ENCODE measurements at regions not wholly inside any gene's neighbourhood (a gene's known extent, or its start where the extent isn't known, plus 50 kb on each side); places are given as distances from the start of the nearest gene placed in this dataset.

DNA sequence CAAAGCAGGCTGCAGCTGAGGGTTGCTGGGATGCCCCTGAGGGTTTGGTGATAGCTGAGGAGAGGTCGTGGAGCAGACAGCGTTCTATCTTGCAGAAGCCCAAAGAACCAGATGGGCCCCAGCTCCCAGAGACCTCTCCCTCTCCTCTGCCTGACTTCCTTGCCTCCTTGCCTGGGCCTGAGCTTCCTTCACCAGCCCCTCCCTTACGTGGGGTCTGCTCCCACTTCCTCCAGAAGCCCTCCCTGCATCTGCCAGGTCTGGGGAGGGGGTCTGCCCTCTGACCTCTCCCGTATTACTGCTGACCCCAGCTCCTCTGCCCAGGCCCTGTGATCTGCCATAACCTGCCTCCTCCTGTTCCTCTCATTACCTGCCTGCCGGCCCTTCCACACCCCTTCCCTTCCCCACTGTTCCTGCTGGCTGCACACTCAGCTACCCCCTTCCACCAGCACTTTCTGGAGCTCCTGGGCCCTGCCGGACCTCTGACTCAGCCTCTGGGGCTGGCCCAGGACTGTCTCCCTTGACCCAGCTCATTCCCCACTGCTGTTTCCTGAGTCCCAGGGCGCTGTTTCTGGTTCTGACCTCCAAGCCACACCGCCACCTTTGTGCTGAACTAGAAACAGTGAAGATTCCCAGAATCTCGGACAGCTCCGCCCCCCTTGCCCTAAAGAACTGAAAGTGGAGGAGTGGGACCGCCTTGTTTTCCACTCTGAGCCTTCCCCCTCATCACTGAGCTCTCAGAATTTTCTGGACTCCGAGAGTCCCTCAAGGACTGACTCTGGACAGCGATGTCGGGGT, 237.7 kb upstream of the C1orf174 start:
- DNase-seq (ENCODE audit: low spot score): no peak

- no peak for DNase-seq (ENCODE audit: low spot score)
Observed at GRCh38 chr1:4139646-4140045, 239.6 kb upstream of the C1orf174 start.

- DNase-seq (ENCODE audit: low spot score): no peak
Observed at GRCh38 chr1:4140241-4140640, 240.2 kb upstream of the C1orf174 start.

DNA sequence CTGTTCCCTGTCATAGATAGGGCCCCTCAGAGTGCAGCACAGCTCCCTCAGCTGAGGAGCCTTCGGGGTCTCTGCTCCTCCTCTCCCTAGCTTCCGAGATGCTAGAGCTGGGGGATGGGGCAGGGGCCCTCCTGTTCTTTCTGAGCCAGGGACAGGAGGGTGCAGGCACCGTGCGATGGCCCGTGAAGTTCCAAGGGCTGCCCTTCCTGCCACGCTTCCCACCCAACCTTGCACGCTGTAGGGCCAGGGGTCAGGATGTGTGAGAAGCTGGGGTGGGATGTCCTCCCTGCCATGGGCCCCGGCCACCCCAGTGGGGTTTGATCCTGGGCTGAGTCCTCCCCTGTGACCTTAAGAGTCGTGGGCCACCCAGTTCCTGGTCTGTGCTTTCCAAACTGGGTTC, 240.7 kb upstream of the C1orf174 start:
- no peak for DNase-seq (ENCODE audit: low spot score)

DNA sequence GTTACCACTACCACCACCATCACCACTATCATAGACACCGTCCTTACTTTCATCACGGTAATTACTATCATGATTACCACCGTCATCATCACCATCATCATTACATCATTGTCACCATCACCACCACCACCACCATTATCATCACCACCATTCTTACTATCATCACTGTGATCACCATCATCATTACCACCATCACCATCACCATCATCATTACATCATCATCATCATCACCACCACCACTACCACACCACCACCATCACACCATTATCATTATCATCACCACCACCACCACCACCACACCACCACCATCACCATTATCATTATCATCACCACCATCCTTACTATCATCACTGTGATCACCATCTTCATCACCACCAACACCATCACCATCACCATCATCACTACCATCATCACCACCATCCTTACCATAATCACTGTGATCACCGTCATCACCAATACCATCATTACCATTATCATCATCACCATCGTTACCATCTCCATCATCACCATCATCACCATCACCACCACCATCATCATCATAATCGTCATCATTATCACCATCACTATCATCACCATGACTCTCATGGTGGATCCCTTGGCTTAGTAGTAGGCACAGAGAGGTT, 244.4 kb upstream of the C1orf174 start:
- no peak for DNase-seq (ENCODE audit: low spot score)

DNA sequence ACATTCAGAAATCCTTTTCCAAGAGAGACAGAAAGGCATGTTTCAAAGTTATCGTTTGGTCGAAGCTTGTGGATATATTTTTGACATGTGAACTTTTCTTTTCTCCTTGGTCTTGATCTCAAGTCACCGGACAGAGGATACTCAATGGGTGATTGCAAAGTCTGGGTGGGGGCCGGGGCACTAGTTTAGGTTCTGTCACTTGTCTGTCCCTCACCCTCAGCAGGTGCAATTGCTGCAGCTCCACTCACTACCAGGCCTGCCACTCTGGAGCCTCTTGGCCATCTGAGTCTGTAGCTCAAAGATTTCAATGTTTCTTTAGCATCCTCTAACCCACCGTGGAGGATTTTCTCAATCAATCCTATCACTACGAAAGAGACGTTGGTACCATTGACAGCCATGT, 246.0 kb upstream of the C1orf174 start:
- DNase-seq (ENCODE audit: low spot score): no peak

DNA sequence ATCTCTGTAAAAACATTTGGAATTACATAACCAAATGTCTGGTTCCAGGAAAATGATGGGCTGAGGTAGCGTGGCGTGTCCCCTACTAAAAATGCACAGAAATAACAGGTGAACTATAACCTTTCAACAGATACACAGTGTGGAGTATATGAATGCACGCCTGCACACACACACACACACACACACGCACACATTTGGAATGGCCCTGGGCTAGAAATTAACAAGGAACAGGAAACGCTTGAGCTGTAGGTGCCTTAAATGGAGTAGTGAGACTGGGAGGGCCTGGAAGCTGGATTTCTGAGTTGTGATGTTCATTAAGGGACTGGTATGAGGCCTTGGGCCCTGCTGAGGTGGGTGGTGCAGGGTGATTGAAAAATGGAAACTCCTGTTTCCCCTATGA, 246.5 kb upstream of the C1orf174 start:
- DNase-seq (ENCODE audit: low spot score): no peak

DNA sequence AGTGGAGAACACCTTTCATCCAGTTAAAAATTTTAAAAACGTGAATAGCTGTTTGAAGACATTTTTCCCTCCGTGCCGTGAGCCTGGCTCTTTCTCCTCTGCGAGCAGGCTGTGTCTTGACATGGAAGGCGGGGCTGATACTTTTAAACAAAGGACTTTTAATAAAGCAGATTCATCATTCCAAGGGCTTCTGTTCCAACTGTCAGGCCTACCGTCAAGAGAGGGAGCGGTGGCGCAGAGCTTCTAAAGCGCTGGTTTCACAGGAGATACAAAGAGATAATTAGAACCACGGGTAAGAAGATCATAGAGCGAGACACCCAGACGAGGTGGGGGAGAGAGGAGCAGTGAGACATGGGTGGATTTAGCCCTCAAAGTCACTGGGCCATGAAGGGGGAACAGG, 247.4 kb upstream of the C1orf174 start:
- DNase-seq (ENCODE audit: low spot score): no peak

DNA sequence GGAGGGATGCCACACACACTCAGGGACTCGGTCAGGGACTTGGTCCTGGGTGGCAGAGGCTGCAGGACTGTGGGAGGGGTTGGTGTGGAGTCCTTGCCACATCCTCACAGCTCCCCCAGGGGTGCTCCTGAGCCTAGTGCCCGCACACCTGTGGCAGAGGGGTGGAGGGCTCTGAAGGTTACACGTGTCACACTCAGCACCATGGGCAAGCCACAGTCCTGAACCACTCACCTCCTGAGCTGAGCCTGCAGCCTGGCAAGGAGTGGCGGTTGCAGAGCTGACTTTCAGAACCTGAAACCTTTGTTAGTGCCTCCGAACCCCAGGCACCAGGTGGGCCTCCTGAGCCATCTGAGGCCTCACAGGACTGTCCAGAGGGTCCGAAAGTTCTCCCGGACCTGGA, 249.2 kb upstream of the C1orf174 start:
- DNase-seq (ENCODE audit: low spot score): no peak

GRCh38 chr1:4149831-4150230, 249.8 kb upstream of the C1orf174 start:
- DNase-seq (ENCODE audit: low spot score): no peak

DNA sequence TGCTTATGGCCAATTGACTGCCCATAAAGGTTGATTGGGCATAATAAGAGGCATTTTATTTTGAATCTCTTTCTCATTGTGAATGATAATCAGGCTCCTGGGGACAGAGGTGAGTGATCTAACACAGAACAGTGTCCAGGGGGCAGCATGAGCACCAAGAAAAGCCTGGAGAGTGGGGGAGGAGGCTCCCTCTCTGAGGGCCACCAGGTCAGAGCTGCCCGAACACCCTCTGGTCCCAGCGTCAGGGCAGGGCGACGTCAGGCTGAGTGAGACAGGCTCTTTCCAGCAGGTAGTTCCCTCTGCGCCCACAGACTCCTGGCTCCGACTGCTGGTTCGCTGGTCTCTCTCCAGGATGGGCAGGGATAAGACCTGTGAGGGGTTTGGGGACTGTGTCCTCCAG, 250.2 kb upstream of the C1orf174 start:
- DNase-seq (ENCODE audit: low spot score): no peak

- no peak for DNase-seq (ENCODE audit: low spot score)
Observed at GRCh38 chr1:4152266-4152665, 252.2 kb upstream of the C1orf174 start.

DNA sequence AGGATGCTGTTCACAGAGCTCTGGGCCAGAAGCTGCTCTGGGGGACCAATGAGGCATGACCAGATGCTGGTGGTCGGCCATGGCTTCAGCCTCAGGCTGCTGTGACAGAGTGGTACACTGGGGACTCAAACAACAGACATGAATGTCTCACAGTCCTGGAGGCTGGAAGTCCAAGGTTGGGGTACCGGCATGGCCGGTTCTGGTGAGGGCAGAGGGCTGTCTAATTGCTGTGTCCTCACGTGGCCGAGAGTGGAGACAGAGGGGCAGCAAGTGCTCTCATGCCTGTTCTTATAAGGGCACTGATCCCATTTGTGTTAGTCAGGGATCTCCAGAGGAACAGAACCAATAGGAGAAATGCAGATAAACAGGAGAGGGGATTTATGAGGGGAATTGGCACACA, 253.5 kb upstream of the C1orf174 start:
- no peak for DNase-seq (ENCODE audit: low spot score)

DNA sequence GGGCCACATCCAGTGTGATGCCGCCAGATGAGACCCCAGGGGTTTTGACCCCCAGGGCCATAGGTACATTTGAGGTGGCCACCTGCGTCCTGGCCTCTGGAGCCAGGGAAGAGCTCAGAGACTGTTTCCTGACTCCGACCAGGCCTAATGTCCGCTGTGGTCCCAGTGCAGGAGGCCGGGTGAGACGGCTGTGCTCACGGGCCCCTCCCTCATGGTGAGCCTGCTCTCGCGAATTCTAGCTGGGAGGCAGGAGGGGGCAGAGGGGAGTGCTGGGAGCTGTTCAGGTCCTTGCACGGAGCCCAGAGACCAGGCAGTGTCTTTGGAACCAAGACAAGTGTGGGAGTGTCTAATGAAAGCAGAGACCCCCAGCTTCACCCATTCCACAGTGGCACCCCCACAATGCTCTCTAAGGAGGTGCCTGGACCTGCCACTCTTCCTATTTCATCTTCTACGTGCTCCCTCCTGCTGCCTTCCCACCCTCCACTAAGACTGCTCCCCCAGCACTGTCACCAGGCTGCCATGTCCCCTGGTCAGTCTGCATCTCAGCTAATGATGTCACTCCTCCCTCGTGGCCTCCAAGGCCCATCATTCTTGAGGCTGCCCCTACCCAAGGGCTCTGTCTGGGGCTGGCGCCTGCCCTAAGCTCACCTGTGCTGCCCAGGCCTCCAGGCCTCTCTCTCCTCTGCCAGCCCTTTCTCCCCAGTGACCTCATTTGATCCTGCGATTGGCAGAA, 256.3 kb upstream of the C1orf174 start:
- no peak for DNase-seq (ENCODE audit: low spot score)

DNA sequence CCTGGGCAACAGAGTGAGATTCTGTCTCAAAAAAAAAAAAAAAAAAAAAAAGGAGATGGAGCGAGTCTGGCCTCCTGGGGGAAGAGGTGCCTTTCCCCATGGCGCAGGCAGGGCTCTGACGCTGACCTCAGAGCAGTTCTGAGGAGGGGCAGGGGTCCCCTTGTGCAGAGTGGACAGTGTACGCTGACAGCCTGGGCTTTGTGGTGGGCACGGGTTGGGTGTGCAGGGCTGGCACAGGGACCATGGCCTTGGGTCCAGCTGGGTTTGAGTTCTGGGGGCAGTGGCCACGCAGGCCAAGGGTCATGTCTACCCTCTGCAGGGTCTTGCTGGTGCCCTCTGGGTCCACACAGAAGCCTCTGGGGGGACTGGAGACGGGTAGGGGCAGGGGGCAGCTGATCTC, 260.1 kb upstream of the C1orf174 start:
- DNase-seq (ENCODE audit: low spot score): no peak

GRCh38 chr1:4161366-4162006, 261.4 kb upstream of the C1orf174 start:
- no peak for DNase-seq (ENCODE audit: low spot score)

- DNase-seq (ENCODE audit: low spot score): no peak
Observed at GRCh38 chr1:4164965-4165364, 264.9 kb upstream of the C1orf174 start.

GRCh38 chr1:4165686-4166300, 265.7 kb upstream of the C1orf174 start:
- no peak for DNase-seq (ENCODE audit: low spot score)

DNA sequence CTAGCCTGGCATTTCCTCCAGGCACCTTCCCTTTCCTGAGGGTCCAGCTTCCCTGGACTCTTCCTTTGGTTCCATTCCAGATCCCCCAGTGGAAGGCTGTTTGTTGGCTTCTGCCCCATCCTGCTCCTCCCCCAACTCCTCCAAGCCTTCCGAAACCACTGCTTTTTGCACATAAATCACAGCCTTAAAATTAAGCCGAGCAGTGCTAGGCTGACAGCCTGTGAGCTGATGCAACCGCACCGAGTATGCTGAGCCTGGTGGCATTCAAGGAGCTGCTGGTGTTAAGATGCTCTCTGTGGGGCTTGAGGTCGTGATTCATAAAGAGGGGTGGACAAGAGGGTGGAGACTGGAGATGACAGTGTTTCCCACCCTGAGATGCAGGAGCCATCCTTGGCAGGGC, 266.6 kb upstream of the C1orf174 start:
- no peak for DNase-seq (ENCODE audit: low spot score)

- DNase-seq (ENCODE audit: low spot score): no peak
Observed at GRCh38 chr1:4169991-4170390, 269.9 kb upstream of the C1orf174 start.

DNA sequence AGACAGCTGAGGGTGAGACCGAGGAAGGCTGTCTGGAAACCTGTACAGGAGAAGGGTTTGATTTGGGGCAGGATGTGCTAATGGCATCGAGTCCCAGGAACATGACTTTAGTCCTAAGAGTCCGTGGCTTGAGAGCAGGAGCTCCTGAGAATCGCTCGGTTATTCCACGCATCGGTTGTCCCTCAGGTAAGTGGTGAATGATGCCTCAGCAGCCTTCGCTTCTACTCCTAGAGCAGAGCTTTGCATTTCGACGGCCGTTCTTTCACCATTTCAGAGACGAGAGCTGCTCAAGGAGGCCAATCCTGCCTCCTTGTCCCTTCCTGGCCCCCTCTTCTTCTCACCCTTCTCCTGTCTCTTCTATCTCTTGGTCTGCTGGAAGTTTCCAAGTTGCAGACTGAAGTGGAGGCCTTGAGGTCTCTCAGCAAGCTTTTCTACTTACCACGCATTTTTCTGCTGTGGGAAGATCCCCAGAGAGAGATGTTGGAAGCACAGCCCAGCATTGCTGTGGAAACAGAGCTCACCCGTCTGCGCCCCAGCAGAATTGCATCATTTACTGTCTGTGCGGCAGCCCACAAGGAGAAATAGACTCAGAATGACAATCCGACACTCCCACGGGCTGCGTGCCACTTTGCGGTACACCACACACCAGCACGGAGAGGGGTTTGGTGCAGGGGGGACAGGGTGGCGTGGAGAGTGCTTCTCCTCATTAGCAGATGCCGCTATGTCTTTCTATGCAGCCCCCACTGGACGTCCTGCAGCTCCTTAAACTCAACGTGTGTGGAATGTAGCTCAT, 270.7 kb upstream of the C1orf174 start:
- DNase-seq (ENCODE audit: low spot score): no peak

All from mucosa of gallbladder (tissue), 1 donor.